ENCODE measurements at regions not wholly inside any gene's neighbourhood (a gene's known extent, or its start where the extent isn't known, plus 50 kb on each side); places are given as distances from the start of the nearest gene placed in this dataset.

DNA sequence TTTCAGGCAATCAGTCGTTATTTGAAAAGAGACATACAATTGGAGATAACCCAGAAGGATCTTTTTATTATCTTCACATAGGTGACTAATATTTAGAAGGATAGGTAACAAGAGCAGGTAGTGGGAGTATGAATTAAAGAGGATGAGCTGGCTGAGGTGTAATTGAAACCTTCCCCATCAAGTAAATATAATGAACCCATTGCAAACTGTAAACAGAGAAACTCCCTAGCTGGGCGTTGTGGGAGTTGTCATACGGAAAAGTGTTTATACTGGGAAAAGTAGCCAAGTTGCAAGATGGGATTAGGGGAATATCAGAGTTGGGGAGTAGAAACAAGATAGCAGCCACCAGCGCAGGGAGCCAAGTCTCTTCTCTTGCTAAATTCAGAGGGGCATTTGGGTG is 448.4 kb downstream of the COG6 start:
- in situ Hi-C loops (cut with HindIII; ENCODE audit: low sequenced_read_pairs): no loop called here

DNA sequence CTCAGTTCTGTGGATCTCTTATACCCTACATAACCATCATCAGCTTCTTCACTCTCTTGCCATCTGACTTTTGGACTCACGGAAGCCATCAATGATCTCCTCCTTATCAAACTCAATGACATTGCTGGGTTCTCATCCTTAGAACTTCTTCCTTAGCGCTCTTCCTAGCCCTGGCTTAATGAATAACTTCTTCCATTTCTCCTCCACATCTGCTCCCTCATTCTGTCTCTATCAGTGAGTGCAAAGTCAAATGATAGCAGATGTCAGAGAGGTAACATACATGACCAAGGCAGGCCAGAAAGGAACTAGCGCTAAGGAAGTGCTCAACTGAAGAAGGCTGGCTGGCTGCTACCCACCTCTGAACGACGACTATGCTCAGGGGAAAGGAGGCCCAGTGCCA is 449.8 kb downstream of the COG6 start:
- in situ Hi-C loops (cut with HindIII; ENCODE audit: low sequenced_read_pairs): no loop called here

DNA sequence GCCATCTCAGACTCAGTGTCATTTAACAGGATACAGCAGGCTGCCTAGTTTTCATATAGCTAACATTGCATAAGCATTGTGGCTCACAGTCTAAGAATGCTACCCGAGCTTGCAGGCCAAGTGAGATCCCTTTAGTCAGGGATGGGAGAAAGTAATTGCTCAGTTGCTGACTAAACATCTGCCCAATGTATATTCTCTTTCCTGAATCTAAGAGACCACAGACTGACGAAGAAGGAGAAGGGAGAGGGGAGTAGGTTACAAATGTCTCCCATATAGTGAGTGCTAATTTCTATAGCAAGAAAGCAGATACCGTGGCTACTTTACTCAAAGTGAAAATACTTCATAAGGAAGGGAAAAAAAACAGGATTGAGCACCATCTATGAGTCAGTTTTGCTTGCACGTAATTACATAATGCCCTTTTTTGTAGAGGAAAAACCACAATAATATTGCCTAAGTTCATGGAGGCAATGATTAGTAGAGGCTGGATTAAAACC is 453.9 kb downstream of the COG6 start:
- in situ Hi-C loops (cut with HindIII; ENCODE audit: low sequenced_read_pairs): no loop called here

DNA sequence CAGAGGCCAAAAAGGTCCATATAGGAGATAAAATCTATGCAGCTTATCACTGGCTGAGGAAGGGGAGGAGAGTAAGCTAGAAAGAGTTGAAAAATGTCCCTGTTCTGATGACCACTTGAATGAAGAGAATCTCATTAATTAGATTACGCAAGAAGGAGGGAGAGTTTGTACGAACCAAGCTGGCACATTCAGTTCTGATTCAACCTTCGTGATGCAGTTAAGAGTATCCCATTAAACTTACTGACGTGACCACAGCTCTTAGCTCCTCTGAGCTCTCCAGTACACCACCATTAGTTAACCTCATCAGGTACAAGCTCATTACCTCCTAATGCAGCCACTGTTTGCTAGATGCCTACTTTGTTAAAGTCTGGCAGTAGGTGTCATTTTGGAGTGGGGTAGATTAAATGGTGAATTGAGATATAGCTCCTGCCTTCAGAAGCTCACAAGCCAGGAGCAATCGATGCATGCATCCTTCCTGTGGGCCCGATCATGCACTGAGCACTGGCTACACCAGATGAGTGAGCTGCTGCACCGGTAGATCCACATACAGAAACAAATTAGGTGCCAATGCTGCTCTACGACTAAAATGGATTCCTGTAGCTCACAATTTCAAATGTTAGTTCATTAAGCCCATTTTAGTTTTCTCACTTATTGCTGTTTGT is 458.3 kb downstream of the COG6 start:
- in situ Hi-C loops (cut with HindIII; ENCODE audit: low sequenced_read_pairs): no loop called here

DNA sequence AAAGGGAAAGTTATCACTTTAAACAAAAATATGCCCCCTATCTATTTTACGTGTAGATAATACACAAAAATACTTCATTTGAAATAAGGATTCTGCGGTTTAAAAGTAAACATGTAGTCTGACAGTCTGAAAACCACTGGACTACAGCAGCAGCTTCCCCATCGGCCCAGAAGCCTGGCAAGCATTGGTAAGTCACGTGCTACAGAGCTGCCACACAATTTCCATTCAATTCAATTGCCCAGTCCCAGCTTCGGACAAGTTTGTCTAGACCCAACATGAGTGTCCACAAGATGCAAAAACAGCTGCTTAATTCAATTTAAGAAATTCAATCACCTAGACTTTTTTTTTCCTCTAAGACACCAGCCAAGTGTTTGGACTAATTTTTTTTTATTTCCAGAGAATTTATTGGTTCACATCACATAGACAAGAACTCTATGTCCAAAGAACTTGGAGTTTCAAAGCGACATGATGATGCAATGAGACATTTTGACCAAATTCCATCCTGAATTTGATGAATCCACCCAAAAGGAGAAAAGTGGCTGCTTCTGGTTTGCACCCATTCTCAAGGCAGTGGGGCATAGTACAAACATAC is 458.9 kb downstream of the COG6 start:
- in situ Hi-C loops (cut with HindIII; ENCODE audit: low sequenced_read_pairs): no loop called here

DNA sequence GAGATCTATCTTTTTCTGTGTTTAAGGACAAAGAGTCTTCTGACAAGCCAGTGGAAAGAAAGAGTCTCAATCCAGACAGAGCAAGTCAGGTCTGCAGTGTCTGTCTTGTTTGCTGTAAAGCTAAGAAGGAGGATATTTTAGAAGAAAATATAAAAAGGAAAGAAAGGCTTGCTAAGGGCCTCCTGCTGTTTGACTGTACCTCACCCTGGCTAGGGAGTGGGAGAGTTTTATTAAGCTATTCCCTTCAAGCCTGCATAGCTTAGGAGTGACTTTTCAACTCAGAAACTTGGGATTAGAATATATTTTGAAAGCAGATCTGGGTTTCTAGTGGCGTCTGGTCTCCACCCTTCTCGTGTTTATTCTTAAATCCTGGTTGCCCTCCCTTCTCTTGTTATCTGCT is 460.0 kb downstream of the COG6 start:
- in situ Hi-C loops (cut with HindIII; ENCODE audit: low sequenced_read_pairs): no loop called here

DNA sequence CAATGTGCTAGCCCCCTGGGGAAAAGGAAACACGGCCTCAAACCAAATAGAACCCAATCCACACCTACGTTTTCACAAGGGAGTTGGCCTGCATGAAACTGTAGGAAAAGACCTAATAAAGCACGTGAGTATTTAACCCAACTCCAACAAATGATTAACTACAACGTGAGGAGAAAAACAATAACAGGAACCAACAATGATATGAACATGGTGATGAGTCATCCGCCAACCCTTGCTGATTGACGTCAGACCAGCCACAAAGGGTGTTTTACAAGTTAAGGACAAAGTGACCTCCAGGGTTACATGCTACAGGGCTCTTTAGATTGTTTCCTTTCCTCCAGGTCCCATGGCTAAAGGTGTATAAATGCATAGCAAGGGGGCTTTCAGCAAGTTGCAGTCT is 460.5 kb downstream of the COG6 start:
- in situ Hi-C loops (cut with HindIII; ENCODE audit: low sequenced_read_pairs): no loop called here

DNA sequence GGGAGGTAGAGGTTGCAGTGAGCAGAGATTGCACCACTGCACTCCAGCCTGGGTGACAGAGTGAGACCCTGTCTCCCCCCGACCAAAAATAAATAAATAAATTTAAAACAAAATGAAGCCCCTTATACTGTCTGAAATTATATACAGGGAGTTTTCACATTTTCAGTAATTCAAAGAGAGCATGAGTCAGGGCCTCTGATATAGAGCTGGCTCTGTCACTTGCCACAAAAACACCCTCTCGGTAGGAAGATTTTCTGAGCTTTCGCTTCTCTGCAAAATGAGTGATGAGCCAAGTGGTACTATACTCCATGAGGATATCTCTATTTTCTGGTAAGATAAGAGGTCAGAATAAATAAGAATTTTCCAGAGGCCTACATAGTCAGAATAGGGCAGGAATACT is 462.9 kb downstream of the COG6 start:
- in situ Hi-C loops (cut with HindIII; ENCODE audit: low sequenced_read_pairs): no loop called here

DNA sequence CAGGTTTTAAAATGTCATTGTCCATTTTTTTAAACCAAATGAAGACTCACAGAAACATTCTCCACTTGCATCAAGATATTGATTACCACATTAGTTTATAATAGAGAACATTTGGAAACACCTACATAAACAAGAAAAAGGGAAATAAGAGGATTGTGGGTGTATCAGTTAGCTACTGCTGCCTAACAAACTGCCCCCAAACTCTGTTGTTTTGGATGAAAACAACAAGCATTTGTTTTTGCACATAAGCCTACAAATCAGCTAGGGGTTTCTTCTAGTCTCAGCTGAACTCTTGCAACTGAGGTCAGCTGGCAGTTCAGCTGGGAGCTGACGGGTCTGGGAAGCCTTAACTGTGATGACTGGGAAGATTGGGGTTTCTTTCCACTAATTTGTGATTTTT is 464.4 kb downstream of the COG6 start:
- in situ Hi-C loops (cut with HindIII; ENCODE audit: low sequenced_read_pairs): no loop called here

DNA sequence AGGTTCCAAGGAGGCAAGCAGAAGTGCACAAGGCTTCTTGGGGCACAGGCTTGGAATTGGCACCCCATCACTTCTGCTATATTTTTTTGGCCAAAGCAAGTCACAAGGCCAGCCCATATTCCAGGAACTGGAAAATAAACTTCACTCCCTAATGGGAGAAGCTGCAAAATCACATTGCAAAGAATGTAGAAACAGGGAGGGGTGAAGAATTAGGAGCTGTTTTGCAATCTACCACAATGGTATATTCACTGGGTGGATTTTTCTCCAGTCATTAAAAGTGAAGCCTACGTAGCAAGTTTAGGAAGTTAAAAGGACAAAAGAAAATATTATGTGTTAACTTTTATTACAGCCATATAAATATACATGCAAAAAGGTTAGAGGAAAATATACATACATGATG is 464.8 kb downstream of the COG6 start:
- in situ Hi-C loops (cut with HindIII; ENCODE audit: low sequenced_read_pairs): no loop called here

DNA sequence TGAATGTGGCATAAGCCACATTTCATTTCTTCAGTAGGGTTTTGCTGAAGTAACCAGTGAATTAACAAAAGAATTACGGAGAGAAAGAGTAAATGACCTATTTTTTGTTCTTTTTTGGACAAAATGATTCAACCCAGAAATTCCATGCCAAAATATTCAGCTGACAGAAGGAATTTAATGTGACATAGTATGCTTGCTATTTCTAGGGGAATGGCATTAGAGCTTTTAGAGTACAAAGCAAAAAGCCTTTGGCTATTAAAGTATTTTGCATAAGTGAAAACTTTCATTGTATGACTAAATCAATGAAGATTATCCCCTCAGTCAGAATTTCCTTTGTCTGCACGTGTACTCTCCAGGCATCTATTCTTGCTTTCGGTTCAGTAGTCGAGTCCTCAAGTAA is 465.3 kb downstream of the COG6 start:
- in situ Hi-C loops (cut with HindIII; ENCODE audit: low sequenced_read_pairs): no loop called here

DNA sequence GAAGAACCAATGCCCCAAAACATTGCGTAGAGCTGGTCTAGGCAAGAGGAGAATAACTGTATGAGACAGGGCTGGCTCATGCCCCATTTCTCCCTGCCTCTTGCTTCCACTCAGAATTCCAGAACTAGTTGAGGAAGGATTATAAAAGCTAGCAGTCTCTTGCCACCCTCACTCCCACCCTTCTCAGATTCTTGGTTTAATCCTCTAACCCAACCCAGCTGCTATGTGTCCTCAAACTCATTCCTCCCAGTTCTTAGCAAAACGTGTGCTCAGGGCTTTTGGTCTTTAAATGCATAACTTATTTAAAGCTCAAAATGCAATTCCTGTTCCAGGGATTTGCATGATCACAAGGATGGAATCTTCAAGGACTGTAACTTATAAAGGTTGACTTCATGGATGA is 466.3 kb downstream of the COG6 start:
- in situ Hi-C loops (cut with HindIII; ENCODE audit: low sequenced_read_pairs): no loop called here

DNA sequence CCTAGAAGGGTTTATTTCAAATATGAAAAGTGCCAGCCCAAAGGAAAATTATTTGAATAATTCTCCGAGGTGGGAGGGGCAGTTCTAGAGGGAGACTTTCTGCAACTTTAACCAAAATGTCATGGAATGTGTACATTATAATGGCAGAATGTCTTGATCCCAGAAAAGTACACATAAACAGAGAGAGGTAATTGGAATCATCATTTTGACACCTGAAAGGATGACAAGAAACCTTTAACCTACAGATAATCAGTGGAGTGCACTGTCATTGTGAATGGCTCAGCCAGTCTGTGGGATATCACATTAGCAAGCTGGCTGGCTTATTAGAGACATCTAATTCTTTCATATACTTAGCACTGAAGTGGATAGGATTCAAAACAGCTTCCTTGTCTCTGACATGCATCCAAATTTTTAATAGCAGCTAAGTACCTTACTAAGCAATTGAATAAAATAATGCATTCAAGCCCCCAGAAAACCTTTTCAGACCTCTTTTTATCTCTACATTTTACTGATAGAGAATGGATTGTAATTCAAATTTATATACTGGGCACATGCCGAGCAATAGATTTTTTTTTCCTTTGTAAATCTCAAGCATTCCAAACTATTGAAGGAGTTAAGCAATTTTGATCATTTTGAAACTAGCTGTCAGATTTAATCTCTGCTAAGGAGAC is 468.6 kb downstream of the COG6 start:
- in situ Hi-C loops (cut with HindIII; ENCODE audit: low sequenced_read_pairs): no loop called here

DNA sequence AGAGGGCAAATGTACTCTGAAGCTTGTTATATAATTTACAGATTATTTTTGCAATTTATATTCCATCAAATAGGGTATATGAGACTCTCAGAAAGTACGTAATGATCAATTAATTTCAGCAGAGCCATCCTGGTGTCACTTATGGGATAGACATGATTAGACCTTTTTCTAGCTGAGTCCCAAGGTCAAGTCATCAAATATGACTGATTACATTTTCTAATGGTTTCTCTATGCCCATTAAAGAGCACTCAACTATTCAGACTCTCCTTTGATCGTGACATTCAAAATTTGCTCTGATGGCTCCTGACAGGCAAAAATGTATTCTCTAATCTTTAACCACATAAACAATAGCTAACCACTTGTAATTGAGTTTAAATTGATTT is 469.2 kb downstream of the COG6 start:
- in situ Hi-C loops (cut with HindIII; ENCODE audit: low sequenced_read_pairs): no loop called here

DNA sequence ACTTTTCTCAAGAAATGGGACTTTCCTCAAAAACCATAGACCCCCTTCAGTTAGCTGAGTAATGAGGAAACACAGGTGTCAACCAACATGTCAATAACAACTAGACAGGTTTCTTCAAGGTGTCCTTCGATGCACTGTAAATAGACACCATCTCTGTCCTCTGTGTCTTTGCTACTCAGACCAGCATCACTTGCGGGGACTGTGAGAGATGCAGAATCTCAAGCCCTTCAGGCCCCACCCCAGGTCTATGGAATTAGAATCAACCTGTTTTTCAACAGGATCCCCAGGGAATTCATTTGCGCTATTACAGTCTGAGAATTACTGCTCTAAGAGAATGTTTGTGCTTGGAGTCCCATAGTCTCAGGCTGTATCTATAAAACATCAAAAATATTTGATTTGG is 469.9 kb downstream of the COG6 start:
- in situ Hi-C loops (cut with HindIII; ENCODE audit: low sequenced_read_pairs): no loop called here

DNA sequence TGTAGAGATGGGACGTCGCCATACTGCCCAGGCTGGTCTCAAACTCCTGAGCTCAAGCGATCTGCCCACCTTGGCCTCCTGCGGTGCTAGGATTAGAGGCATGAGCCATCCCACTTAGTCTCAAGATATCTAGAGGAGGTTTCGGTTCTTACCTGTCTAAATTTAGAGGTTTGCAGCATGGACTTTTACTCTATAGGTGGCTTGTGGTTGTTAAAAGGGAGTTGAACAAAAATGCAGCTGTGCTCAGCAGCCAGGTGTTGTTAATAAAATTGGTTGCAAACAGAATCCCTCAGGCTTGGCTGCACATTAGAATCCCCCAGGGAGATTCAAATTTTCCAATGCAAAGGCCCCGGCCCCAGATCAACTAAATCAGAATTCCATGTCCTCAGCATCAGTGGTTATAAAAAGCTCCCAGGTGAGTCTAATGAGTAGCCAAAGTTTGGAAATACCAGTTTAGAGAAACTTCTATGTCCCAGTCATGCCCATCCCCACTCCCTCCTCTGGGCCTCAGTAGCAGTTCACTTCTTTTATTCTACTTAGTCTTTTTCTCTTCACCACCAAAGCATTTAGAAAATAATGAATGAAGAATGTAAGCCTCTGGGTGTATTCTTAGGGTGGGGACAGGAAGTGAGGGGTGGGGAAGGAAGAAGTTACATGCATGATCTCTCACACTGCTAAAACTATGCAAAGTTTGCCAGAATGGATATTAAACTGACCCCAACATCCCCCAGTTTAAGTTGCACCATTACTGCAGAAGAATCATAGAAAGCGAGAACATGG is 471.0 kb downstream of the COG6 start:
- in situ Hi-C loops (cut with HindIII; ENCODE audit: low sequenced_read_pairs): no loop called here

DNA sequence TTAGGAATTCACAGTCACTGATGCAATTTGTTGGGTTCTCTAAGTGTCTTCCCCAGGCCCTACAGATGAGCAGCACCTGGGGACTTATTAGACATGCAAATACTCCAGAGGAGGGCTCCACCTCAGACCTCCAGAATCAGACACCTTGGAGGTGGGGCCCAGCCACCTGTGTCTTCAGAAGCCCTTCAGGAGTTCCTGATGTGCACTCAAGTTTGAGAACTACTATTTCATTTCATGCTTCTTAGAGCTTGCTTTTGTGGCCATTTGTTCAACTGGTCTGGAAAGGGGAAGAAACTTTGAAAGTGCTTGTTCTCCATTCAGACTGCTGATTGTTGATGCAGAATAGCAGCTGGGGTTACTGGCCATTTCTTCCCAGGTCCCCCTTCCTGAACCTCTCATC is 472.0 kb downstream of the COG6 start:
- in situ Hi-C loops (cut with HindIII; ENCODE audit: low sequenced_read_pairs): no loop called here

DNA sequence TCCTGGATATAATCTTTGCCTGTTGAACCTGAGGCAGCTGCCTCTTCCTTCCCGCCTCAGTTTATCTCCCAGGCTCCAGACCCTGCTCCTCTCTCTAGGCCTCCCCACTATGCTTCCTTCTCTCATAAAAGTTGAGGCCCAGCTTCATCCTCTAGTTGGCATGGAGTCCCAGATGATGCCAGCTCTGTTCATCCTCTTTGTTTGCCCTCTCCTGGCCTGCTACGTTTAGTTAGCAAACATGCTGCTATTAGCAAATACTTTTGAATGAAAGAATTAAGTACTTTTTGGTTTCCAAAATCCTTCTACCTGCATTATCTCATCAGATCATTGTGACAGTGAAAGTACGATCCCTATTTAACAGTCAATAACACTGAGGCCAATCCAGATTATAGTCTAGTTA is 472.5 kb downstream of the COG6 start:
- in situ Hi-C loops (cut with HindIII; ENCODE audit: low sequenced_read_pairs): no loop called here

DNA sequence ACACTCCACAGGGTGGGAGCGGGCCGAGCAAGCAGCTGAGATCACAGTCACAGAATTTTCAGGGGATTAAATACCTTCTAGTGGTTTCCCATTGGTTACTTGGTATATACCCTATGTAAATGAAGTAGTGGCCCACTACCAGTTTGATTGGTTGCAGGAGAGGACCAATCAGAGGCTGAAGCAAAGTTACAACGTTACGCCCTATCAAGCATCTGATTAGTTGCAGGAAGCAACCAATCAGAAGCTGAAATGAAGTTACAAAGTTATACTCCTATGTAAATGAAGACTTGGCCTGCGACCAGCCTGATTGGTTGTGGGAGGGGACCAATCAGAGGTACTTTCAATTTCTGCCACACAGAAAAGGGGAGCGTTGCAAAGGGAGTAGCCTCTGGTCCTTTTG is 474.0 kb downstream of the COG6 start:
- in situ Hi-C loops (cut with HindIII; ENCODE audit: low sequenced_read_pairs): no loop called here

DNA sequence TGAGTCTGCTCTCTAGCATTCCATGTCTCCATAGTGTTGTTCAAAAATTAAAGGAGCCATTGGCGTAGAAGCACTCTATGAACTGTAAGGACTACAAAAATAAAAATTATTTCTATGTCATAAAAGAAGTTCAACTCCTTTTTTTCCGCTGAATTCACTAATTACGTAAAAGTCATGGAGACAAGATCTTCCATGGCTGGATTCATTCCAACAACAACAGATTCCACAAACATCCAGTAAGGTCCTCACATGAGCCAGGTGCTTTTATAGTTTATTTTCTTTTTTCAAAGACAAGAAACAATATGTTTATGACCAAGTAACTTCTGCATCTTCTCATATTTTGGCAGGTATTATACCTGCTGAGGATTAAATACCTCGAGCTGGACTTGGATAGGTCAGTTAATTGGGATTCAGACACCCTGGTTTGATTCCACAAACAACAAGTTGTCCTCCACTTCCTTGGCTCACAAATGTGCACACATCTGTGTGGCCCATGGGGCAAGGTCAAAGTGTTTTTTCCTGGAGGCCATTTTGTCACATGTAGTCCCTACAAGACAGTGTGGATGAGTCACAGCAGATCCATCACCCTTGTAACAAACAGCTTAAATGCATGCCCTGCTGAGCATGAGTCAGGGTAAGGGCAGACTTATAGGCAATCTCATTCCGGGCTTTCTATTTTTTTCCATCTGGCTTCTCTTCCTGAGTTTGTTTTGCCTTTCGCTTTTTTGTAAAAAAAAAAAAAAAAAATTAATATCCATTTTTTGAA is 475.6 kb downstream of the COG6 start:
- in situ Hi-C loops (cut with HindIII; ENCODE audit: low sequenced_read_pairs): no loop called here

DNA sequence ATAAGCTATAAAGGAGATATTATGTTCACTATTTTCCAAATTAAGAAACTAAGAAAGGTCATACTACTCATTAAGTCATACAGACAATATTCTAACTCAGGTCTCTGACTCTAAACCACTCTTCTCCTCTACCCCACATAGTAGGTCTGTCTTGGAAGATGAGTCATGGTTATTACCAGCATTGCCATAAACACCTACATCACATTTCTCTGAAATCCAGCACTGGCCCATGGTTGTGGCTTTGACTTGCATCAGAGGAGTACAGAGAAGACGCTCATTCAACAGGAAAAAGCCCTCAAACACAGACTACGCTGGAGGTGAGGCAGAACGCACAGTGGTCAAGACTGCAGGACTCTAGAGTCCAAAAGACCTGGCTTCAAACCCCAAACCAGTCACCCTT is 476.8 kb downstream of the COG6 start:
- in situ Hi-C loops (cut with HindIII; ENCODE audit: low sequenced_read_pairs): no loop called here
